GM12878 (cell line): ENCODE measurements at regions not wholly inside any gene's neighbourhood (a gene's known extent, or its start where the extent isn't known, plus 50 kb on each side); places are given as distances from the start of the nearest gene placed in this dataset.

Experiments
- ATAC-seq: fragments of 200-7000 bp; cut with Tn5 transposase; 3 replicates; pipeline ENCODE4 v1.9.1; 2020; ENCODE audit warnings: mild to moderate bottlenecking, moderate library complexity
- BruUV-seq: library from RNA; stranded (reverse); fragments of 400-500 nt; replicated peaks from 2 replicates; lab custom pipeline; 2021; lab: Mats Ljungman, UMichigan
- CTCF ChIA-PET: fragments of 300-600 bp; sonication (Branson Sonifier 250); formaldehyde crosslinking; extraction: SDS; loops from one replicate; lab custom pipeline; 2021; ENCODE audit warnings: inconsistent platforms; lab: Yijun Ruan, JAX
- POLR2A ChIA-PET: fragments of 350-600 bp; formaldehyde crosslinking; extraction: SDS; loops from one replicate; lab custom pipeline; 2021; ENCODE audit warnings: inconsistent platforms; lab: Charles Lee
- RAD21 ChIA-PET: fragments of 300-600 bp; sonication (Branson Sonifier 250); formaldehyde crosslinking; loops from one replicate; lab custom pipeline; 2023; ENCODE audit warnings: antibody characterized with exemption; ENCODE audit not compliant: unreplicated experiment; lab: Charles Lee
- SMC1A ChIA-PET: fragments of 300-600 bp; sonication (Branson Sonifier 250); formaldehyde crosslinking; loops from one replicate; lab custom pipeline; 2023; ENCODE audit not compliant: unreplicated experiment, uncharacterized antibody; lab: Charles Lee
- DNase-seq: peaks from one replicate; pipeline ENCODE4 v3.0.0-alpha.2; 2011; ENCODE audit warnings: low read depth, low spot score
- FAIRE-seq: peaks from 3 replicates; lab custom pipeline; 2011; peaks lifted over from hg19 to GRCh38; lab: Jason Lieb, UNC
- H2AFZ ChIP-seq: 2 replicates; pipeline ENCODE4 v1.6.0; 2011; ENCODE audit warnings: low read depth, low read length, control low read depth; ENCODE audit not compliant: control insufficient read depth
- H3K27ac ChIP-seq: 2 replicates; pipeline ENCODE4 v1.5.1; 2011; ENCODE audit warnings: control low read depth; ENCODE audit not compliant: control insufficient read depth, insufficient read depth
- H3K27me3 ChIP-seq, 2 experiments: replicated peaks in 1 of 2; 2 replicates each; pipeline versions ENCODE4 v1.6.0 to v1.6.1; 2011; ENCODE audit warnings: low read length in 1 of 2; ENCODE audit not compliant: control insufficient read depth in 2 of 2, insufficient read depth in 2 of 2
- H3K36me3 ChIP-seq, 2 experiments: 2 replicates each; pipeline ENCODE4 v1.5.1; 2011; ENCODE audit warnings: low read length in 1 of 2; ENCODE audit not compliant: control insufficient read depth in 2 of 2, insufficient read depth in 2 of 2
- H3K4me1 ChIP-seq: 2 replicates; pipeline ENCODE4 v1.6.1; 2011; ENCODE audit warnings: mild to moderate bottlenecking, low read length, moderate library complexity, mixed read lengths; ENCODE audit not compliant: control insufficient read depth, insufficient read depth
- H3K4me2 ChIP-seq: 2 replicates; pipeline ENCODE4 v1.6.0; 2011; ENCODE audit warnings: control low read depth; ENCODE audit not compliant: control insufficient read depth, insufficient read depth
- H3K4me3 ChIP-seq: fragments of 200-600 bp; sonication (generic); 2 replicates; pipeline ENCODE4 v1.5.1; 2016
- H3K79me2 ChIP-seq: 2 replicates; pipeline ENCODE4 v1.6.0; 2011; ENCODE audit warnings: low read length; ENCODE audit not compliant: control insufficient read depth, insufficient read depth
- H3K9ac ChIP-seq: 2 replicates; pipeline ENCODE4 v1.8.0; 2011; ENCODE audit warnings: low read length, control low read depth, mixed read lengths; ENCODE audit not compliant: control insufficient read depth, insufficient read depth
- H3K9me3 ChIP-seq: replicated peaks from 3 replicates; pipeline ENCODE4 v1.5.1; 2011; ENCODE audit warnings: mild to moderate bottlenecking, low read length; ENCODE audit not compliant: control insufficient read depth, insufficient read depth
- H4K20me1 ChIP-seq: 2 replicates; pipeline ENCODE4 v1.6.0; 2011; ENCODE audit not compliant: control insufficient read depth, insufficient read depth
- CEBPZ ChIP-seq: fragments of 150-350 bp; IDR thresholded peaks from 2 replicates; pipeline ENCODE4 v1.6.1; 2016; ENCODE audit warnings: low read depth, low read length
- IRF5 ChIP-seq: fragments of 450-650 bp; IDR thresholded peaks from 2 replicates; pipeline ENCODE4 v1.6.1; 2017; ENCODE audit warnings: borderline replicate concordance
- POLR2A ChIP-seq: IDR thresholded peaks from 2 replicates; pipeline ENCODE4 v1.6.1; 2011; ENCODE audit warnings: low read depth, mild to moderate bottlenecking, low read length
- PRDM15 ChIP-seq: fragments of 450-650 bp; formaldehyde crosslinking; IDR thresholded peaks from 2 replicates; pipeline ENCODE4 v1.4.0; 2020; ENCODE audit warnings: mild to moderate bottlenecking, moderate library complexity
- SP1 ChIP-seq: IDR thresholded peaks from one replicate; pipeline ENCODE4 v1.6.1; 2011; ENCODE audit warnings: low read depth, low read length
- SREBF1 ChIP-seq: IDR thresholded peaks from 2 replicates; pipeline ENCODE4 v1.6.1; 2012; ENCODE audit warnings: mild to moderate bottlenecking, low read length
- SRF ChIP-seq, 2 experiments: IDR thresholded peaks; 2 replicates each; pipeline ENCODE4 v1.6.1; 2011; ENCODE audit warnings: low read depth in 2 of 2, low read length in 2 of 2, mild to moderate bottlenecking in 1 of 2, moderate library complexity in 1 of 2
- STAT3 ChIP-seq: IDR thresholded peaks from 2 replicates; pipeline ENCODE4 v1.6.1; 2011; ENCODE audit warnings: low read depth, low read length, improper control_type of control experiment
- YBX1 ChIP-seq: fragments of 450-650 bp; IDR thresholded peaks from 2 replicates; pipeline ENCODE4 v1.6.1; 2016; ENCODE audit warnings: antibody characterized with exemption
- WGBS: methylation state at CpG from one replicate; pipeline ENCODE4 v1.1.6; 2016; ENCODE audit warnings: low lambda C conversion rate; ENCODE audit not compliant: insufficient replicate concordance, insufficient coverage; ENCODE audit errors: missing lambda C conversion rate; 5-methylcytosine and 5-hydroxymethylcytosine counted together
- in situ Hi-C: fragments of 300-500 bp; cut with MboI; formaldehyde crosslinking; loops from 9 replicates; pipeline ENCODE4 v1.14.3; 2018; ENCODE audit warnings: mixed read lengths
- intact Hi-C: fragments of 100-400 bp; cut with micrococcal nuclease; formaldehyde crosslinking; loops from one replicate; pipeline ENCODE4 v1.14.2; 2022; ENCODE audit not compliant: unreplicated experiment

GRCh38 chr17:15169676-15170075 lies 95.5 kb downstream of the PMP22 start:
- no peak for FAIRE-seq
- TF ChIP-seq PRDM15 = no peak
- no peak for TF ChIP-seq SRF (IDR thresholded peaks at IDR 0.05; ENCODE audit: low read depth in 2 of 2, low read length in 2 of 2)
- TF ChIP-seq STAT3 = no peak
- TF ChIP-seq, all 136 proteins: peak for 0
- no TSS peak for BruUV-seq
- H3K9ac ChIP-seq = no peak overlapping the region
- CTCF ChIA-PET = no interaction called here
- no peak for ATAC-seq
- WGBS = 0% methylated on average over 2 of the region's 2 CpGs
- no peaks in the 10 kb centered on the region for H3K36me3 ChIP-seq
- no peak for DNase-seq
- no peaks in the 10 kb centered on the region for H4K20me1 ChIP-seq
- SMC1A ChIA-PET = no interaction called here
- H2AFZ ChIP-seq = no peak overlapping the region
- no peak overlapping the region for H3K4me2 ChIP-seq
- H3K9me3 ChIP-seq = no peaks in the 10 kb centered on the region
- no peaks in the 10 kb centered on the region for H3K79me2 ChIP-seq
- POLR2A ChIA-PET = no interaction called here
- H3K4me3 ChIP-seq = no peak overlapping the region
- no peak overlapping the region for H3K27ac ChIP-seq
- intact Hi-C loops (loop anchor here (10.0 kb wide), 1 partner anchor 1575 kb away; no protein-coding TSS in a partner anchor), in situ Hi-C loops (no loop called here)
- no peaks in the 10 kb centered on the region for H3K27me3 ChIP-seq
- RAD21 ChIA-PET = no interaction called here
- no peaks in the 10 kb centered on the region for H3K4me1 ChIP-seq

GRCh38 chr17:15168379-15168778 lies 96.7 kb downstream of the PMP22 start:
- ChIA-PET CTCF (no interaction called here), POLR2A (no interaction called here), RAD21 (no interaction called here), SMC1A (no interaction called here)
- in situ Hi-C loops = no loop called here
- no peaks in the 10 kb centered on the region for H3K79me2 ChIP-seq
- no TSS peak for BruUV-seq
- no peak overlapping the region for H2AFZ ChIP-seq
- H3K4me1 ChIP-seq = no peaks in the 10 kb centered on the region
- no peaks in the 10 kb centered on the region for H3K9me3 ChIP-seq
- H3K4me2 ChIP-seq = no peak overlapping the region
- ATAC-seq (no peak), FAIRE-seq (no peak), DNase-seq (no peak)
- H3K27ac ChIP-seq = no peak overlapping the region
- H3K4me3 ChIP-seq = no peak overlapping the region
- H4K20me1 ChIP-seq = no peaks in the 10 kb centered on the region
- H3K9ac ChIP-seq = no peak overlapping the region
- 63% methylated on average over 4 of the region's 4 CpGs for WGBS
- H3K36me3 ChIP-seq = no peaks in the 10 kb centered on the region
- intact Hi-C loops = no loop called here
- no peaks in the 10 kb centered on the region for H3K27me3 ChIP-seq
- no peak for TF ChIP-seq SP1
- no peak for TF ChIP-seq POLR2A
- no peak for TF ChIP-seq YBX1
- TF ChIP-seq IRF5 = no peak
- no peak for TF ChIP-seq CEBPZ
- no peak for TF ChIP-seq SREBF1
